22Rv1 (cell line): ENCODE measurements at regions not wholly inside any gene's neighbourhood (a gene's known extent, or its start where the extent isn't known, plus 50 kb on each side); places are given as distances from the start of the nearest gene placed in this dataset.

ENCODE experiments used
- H3K27ac ChIP-seq: fragments of 450-650 bp; 2 replicates; pipeline ENCODE4 v1.5.1; 2017
- ZFX ChIP-seq: fragments of 450-650 bp; IDR thresholded peaks from 2 replicates; pipeline ENCODE4 v1.6.1; 2017; ENCODE audit warnings: antibody characterized with exemption, borderline replicate concordance
- TF ChIP-seq, protein P1 (sequence below): fragments of 450-650 bp; IDR thresholded peaks from 2 replicates; pipeline ENCODE4 v1.5.1; 2017; ENCODE audit warnings: mild to moderate bottlenecking

DNA sequence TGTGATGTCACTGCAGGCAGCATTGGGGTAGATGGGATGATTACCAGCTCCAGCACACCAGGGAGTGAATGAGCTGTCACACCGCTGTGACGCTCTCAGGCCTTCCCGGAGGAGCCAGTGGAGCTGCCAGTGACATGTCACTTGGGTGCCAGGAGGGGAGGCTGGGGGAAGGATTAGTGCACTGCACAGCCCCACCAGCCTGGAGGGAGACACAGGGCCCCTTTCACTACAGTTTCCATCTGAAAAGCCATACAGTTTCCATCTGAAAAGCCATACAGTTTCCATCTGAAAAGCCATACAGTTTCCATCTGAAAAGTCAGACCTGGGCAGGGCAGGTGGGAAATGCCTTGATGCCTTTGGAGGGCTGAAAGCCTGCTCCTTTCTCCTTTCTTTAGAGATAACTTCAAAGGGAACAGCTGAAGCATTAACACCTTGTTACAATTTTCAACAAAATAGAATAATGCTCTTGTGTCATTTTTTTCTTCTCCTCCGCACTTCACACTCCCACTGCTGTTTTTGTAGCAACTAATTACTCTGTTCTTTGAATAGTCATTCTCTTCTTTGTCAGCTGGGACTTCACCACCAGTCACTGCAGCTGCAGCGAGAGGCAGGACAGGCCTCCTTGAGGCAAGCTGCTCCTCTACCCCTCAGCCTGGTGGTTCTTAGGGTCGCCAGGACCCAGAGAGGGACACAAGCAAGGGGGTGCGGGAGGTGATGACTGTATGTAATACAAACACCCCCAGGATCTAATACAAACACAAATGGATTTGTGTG, 256.9 kb upstream of the RGS6 start:
- H3K27ac ChIP-seq: no peak overlapping the region
- TF ChIP-seq, protein P1, sequence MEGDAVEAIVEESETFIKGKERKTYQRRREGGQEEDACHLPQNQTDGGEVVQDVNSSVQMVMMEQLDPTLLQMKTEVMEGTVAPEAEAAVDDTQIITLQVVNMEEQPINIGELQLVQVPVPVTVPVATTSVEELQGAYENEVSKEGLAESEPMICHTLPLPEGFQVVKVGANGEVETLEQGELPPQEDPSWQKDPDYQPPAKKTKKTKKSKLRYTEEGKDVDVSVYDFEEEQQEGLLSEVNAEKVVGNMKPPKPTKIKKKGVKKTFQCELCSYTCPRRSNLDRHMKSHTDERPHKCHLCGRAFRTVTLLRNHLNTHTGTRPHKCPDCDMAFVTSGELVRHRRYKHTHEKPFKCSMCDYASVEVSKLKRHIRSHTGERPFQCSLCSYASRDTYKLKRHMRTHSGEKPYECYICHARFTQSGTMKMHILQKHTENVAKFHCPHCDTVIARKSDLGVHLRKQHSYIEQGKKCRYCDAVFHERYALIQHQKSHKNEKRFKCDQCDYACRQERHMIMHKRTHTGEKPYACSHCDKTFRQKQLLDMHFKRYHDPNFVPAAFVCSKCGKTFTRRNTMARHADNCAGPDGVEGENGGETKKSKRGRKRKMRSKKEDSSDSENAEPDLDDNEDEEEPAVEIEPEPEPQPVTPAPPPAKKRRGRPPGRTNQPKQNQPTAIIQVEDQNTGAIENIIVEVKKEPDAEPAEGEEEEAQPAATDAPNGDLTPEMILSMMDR: no peak
- TF ChIP-seq ZFX: no peak

DNA sequence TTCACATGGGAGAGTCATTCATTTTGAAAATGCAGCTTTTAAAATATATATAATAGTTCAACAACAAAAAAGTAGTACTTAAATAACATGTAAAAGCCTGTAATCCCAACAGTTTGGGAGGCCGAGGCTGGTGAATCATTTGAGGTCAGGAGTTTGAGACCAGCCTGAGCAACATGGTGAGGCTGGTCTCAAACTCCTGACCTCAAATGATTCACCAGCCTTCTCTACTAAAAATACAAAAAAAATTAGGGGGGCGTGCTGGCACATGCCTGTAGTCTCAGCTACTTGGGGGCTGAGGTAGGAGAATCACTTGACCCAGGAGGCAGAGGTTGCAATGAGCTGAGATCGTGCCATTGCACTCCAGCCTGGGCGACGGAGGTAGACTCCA, 256.3 kb upstream of the RGS6 start:
- no peak for TF ChIP-seq ZFX
- TF ChIP-seq, protein P1: no peak
- H3K27ac ChIP-seq: no peak overlapping the region

DNA sequence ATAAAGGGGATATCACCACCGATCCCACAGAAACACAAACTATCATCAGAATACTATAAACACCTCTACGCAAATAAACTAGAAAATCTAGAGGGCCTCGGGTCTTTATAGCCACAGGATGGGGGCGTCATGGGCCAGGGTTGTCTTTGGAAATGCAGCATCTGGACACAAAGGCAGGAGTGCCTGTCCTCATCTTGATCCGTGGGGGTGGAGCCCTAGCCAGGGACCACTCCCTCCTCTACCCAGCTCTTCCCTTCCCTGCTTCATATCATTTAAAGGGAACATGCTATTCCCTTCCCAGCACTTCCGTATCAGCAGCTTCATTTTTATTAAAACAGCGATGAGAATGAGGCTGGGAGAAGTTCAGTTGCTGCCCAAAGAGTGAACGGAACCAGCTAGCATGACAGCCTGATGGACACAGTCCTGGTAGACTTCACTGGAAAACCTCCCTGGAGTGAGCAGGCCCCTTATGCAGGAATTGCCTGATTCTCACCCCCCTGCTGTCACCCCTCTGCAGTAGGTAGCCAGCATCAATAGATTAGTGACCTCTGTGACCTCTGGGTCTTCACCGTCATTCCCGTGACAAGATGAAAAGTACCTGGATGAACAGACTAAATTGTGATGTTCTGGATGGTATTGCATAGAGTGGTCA, 251.4 kb upstream of the RGS6 start:
- H3K27ac ChIP-seq: no peak overlapping the region

DNA sequence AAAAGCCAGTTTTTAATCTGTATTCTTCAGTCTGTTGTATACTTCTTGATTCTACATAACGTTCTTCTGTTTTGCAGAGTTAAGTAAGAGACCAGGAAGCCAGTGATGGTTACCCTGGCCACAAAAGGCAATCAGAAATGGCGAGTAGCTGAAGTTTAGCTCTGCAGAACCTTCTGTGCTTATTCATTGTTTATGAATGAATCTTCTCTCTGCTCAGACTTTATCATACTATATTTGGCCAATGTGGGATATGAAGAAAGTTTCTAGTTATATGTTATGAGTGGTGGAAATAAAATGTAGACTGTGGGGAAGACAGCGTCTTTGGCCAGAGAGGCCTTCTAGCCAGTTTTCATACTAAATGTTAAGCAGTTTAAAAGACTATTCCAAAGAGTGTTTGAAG, 249.9 kb upstream of the RGS6 start:
- TF ChIP-seq ZFX: no peak
- TF ChIP-seq, protein P1: no peak
- H3K27ac ChIP-seq: no peak overlapping the region

More for the DNA sequence above, 251.4 kb upstream of the RGS6 start:
- TF ChIP-seq, protein P1: no peak
- TF ChIP-seq ZFX: no peak

DNA sequence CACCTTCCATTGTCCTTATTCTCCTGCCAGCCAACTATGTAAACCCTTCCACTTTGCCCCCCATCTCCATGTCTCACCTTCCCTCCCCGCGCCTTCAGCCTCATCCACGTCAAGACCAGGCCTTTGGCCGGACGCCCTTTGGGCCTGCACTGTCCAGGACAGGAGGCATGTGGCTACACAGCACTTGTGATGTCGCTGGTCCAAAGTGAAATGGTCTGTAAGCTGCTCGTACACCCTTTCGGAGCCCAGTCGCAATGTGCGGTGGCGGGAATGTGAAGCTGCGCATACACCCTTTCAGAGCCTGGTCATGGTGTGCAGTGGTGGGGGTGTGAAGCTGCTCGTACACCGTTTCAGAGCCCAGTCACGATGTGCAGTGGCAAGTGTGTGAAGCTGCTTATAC, 247.9 kb upstream of the RGS6 start:
- no peak overlapping the region for H3K27ac ChIP-seq
- TF ChIP-seq, protein P1: no peak
- no peak for TF ChIP-seq ZFX

DNA sequence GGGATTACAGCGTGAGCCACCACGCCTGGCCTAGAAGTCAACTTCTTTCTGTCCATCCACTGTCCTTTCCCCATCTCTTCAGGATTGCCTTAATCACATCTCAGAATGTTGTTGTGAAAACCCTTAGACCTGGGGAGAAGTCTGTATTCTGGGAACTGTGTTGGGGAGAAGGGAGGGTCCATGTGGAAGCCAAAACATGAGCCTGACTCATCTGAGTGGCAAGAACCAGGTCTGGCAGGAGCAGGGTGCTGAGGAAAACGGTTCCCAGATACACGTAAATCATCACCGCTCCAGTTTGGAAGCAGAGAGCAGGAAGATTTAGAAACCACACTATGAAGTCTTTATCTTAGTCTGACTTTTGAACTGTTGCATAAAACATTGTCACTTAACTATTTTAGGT, 245.6 kb upstream of the RGS6 start:
- TF ChIP-seq ZFX: no peak
- TF ChIP-seq, protein P1: no peak
- H3K27ac ChIP-seq: no peak overlapping the region

DNA sequence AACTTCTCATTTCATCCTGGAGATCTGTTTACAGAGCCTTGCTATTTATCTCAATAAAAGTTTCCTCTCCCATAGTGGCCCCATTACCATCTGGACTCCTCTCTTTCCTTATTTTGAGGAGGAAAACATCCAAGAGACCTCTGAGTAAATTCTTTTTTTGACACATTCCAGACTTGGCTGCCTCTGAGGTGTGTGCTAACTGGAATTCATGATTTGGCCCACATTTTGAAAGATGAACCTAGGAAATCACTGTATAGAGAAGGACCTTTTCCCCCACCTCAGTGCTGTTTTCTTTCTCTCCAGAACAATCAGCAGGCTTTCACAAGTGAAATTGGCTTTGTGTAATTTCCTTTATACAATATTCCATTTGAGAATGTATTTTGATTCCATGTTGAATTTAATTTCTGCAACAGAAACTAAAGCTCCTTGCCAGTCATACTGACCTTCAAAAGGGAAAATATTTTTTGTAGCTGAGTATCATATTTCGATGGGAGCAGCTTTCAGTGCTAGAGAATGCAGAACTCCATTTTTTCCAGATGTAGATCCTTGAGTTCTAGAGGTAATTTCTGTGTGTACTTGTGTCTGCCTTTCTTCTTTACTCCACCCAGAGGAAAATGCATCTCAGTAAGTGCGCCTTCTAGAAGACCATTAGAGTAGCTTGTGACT, 244.9 kb upstream of the RGS6 start:
- TF ChIP-seq ZFX: no peak
- TF ChIP-seq, protein P1: no peak
- H3K27ac ChIP-seq: no peak overlapping the region
